H1 (cell line): ENCODE measurements at regions not wholly inside any gene's neighbourhood (a gene's known extent, or its start where the extent isn't known, plus 50 kb on each side); places are given as distances from the start of the nearest gene placed in this dataset.

Source experiments
- CTCF ChIA-PET: fragments of 300-600 bp; sonication (Branson Sonifier 250); formaldehyde crosslinking; loops from one replicate; lab custom pipeline; 2021; ENCODE audit not compliant: partially characterized antibody; lab: Charles Lee
- POLR2A ChIA-PET: fragments of 300-600 bp; sonication (Branson Sonifier 250); formaldehyde crosslinking; loops from one replicate; lab custom pipeline; 2021; ENCODE audit warnings: inconsistent platforms; ENCODE audit not compliant: partially characterized antibody; lab: Charles Lee
- DNase-seq, 2 experiments: peaks; one replicate each; pipeline versions ENCODE4 v3.0.0 to v3.0.0-alpha.2; 2010 to 2022; ENCODE audit warnings: low spot score in 2 of 2, low read depth in 1 of 2, mixed read lengths in 1 of 2
- FAIRE-seq: peaks from 2 replicates; lab custom pipeline; 2011; peaks lifted over from hg19 to GRCh38; lab: Jason Lieb, UNC
- H2AFZ ChIP-seq: 2 replicates; pipeline ENCODE4 v1.8.1; 2012; ENCODE audit warnings: low read length, inconsistent platforms
- H2AK5ac ChIP-seq: 2 replicates; pipeline ENCODE4 v1.6.1; 2013; ENCODE audit warnings: low read depth, low read length
- H2BK120ac ChIP-seq: replicated peaks from 2 replicates; pipeline ENCODE3; 2013; ENCODE audit warnings: low read depth, low read length, inconsistent platforms
- H2BK12ac ChIP-seq: 2 replicates; pipeline ENCODE4 v1.6.1; 2013; ENCODE audit warnings: low read depth, low read length
- H2BK15ac ChIP-seq: 2 replicates; pipeline ENCODE4 v1.6.1; 2013; ENCODE audit warnings: low read length
- H2BK20ac ChIP-seq: 2 replicates; pipeline ENCODE4 v1.6.1; 2013; ENCODE audit warnings: low read length
- H2BK5ac ChIP-seq: 2 replicates; pipeline ENCODE4 v1.6.1; 2013; ENCODE audit warnings: low read depth, low read length
- H3K14ac ChIP-seq: 2 replicates; pipeline ENCODE4 v1.6.1; 2013; ENCODE audit warnings: inconsistent platforms; ENCODE audit not compliant: insufficient read length
- H3K18ac ChIP-seq: 2 replicates; pipeline ENCODE4 v1.6.1; 2013; ENCODE audit warnings: low read length; ENCODE audit errors: extremely low read depth
- H3K23ac ChIP-seq: 2 replicates; pipeline ENCODE4 v1.6.1; 2013; ENCODE audit warnings: inconsistent platforms; ENCODE audit not compliant: insufficient read length
- H3K23me2 ChIP-seq: 2 replicates; pipeline ENCODE4 v1.6.1; 2013; ENCODE audit warnings: low read depth, low read length
- H3K27ac ChIP-seq: 2 replicates; pipeline ENCODE4 v1.6.1; 2011; ENCODE audit warnings: low read depth, low read length, inconsistent platforms
- H3K27me3 ChIP-seq, 4 experiments: replicated peaks in 1 of 4; 1 replicate in 1 of 4; 2 replicates in 3 of 4; pipeline versions ENCODE4 v1.6.1 to v1.8.1; 2011 to 2013; ENCODE audit warnings: low read length in 3 of 4, mild to moderate bottlenecking in 3 of 4, inconsistent platforms in 2 of 4, mixed read lengths in 2 of 4, moderate library complexity in 1 of 4; ENCODE audit not compliant: control insufficient read depth in 3 of 4, insufficient read depth in 3 of 4; ENCODE audit errors: extremely low read depth in 1 of 4
- H3K36me3 ChIP-seq, 4 experiments: 2 replicates each; pipeline versions ENCODE4 v1.6.1 to v1.8.1; 2011 to 2013; ENCODE audit warnings: mild to moderate bottlenecking in 4 of 4, low read length in 3 of 4, moderate library complexity in 2 of 4, control low read depth in 1 of 4, inconsistent platforms in 1 of 4; ENCODE audit not compliant: insufficient read depth in 4 of 4, control insufficient read depth in 2 of 4
- H3K4ac ChIP-seq: replicated peaks from 2 replicates; pipeline ENCODE3; 2013; ENCODE audit warnings: low read length, low read depth, mixed read lengths, inconsistent platforms; ENCODE audit not compliant: insufficient read length
- H3K4me1 ChIP-seq, 4 experiments: replicated peaks in 1 of 4; 1 replicate in 1 of 4; 2 replicates in 3 of 4; pipeline versions ENCODE4 v1.6.1 to v1.8.1; 2011 to 2013; ENCODE audit warnings: low read length in 3 of 4, inconsistent platforms in 2 of 4, mixed read lengths in 1 of 4; ENCODE audit not compliant: insufficient read depth in 4 of 4, control insufficient read depth in 3 of 4
- H3K4me2 ChIP-seq, 2 experiments: 2 replicates each; pipeline versions ENCODE4 v1.6.1 to v1.8.1; 2011 to 2013; ENCODE audit warnings: low read depth in 2 of 2, low read length in 2 of 2, control low read depth in 1 of 2, inconsistent platforms in 1 of 2, mild to moderate bottlenecking in 1 of 2; ENCODE audit not compliant: insufficient read depth in 1 of 2
- H3K4me3 ChIP-seq, 4 experiments: fragments of 200-600, 300-600 bp in 1 of 4; sonication (generic), shearing (Covaris generic), sonication (Bioruptor Twin) in 1 of 4; 2 replicates each; pipeline versions ENCODE4 v1.5.1 to v1.8.1; 2011 to 2016; ENCODE audit warnings: low read length in 4 of 4, low read depth in 3 of 4, control low read depth in 2 of 4, inconsistent platforms in 2 of 4, mild to moderate bottlenecking in 2 of 4, mixed read lengths in 1 of 4, moderate library complexity in 1 of 4; ENCODE audit not compliant: insufficient read depth in 2 of 4; ENCODE audit errors: extremely low read depth in 1 of 4
- H3K56ac ChIP-seq: replicated peaks from 2 replicates; pipeline ENCODE3; 2013; ENCODE audit warnings: low read depth, mild to moderate bottlenecking, mixed read lengths, low read length, inconsistent platforms; ENCODE audit not compliant: insufficient read length
- H3K79me1 ChIP-seq: 2 replicates; pipeline ENCODE4 v1.6.1; 2013; ENCODE audit warnings: low read depth, low read length, control low read depth
- H3K79me2 ChIP-seq, 2 experiments: 2 replicates each; pipeline versions ENCODE4 v1.6.1 to v1.8.1; 2012 to 2013; ENCODE audit warnings: low read length in 2 of 2, mild to moderate bottlenecking in 2 of 2, inconsistent platforms in 1 of 2; ENCODE audit not compliant: insufficient read depth in 2 of 2, control insufficient read depth in 1 of 2
- H3K9ac ChIP-seq, 4 experiments: replicated peaks in 1 of 4; 1 replicate in 1 of 4; 2 replicates in 3 of 4; pipeline versions ENCODE4 v1.6.1 to v1.8.1; 2011 to 2013; ENCODE audit warnings: low read depth in 3 of 4, low read length in 3 of 4, control low read depth in 2 of 4, mild to moderate bottlenecking in 2 of 4, moderate library complexity in 2 of 4, inconsistent platforms in 1 of 4; ENCODE audit errors: extremely low read depth in 1 of 4
- H3K9me3 ChIP-seq, 2 experiments: 2 replicates each; pipeline versions ENCODE4 v1.6.1 to v1.8.1; 2012 to 2013; ENCODE audit warnings: mild to moderate bottlenecking in 2 of 2, moderate library complexity in 2 of 2, control low read depth in 1 of 2, inconsistent platforms in 1 of 2, low read depth in 1 of 2, low read length in 1 of 2, mixed read lengths in 1 of 2; ENCODE audit not compliant: insufficient read depth in 2 of 2
- H4K20me1 ChIP-seq, 2 experiments: replicated peaks in 1 of 2; 2 replicates each; pipeline versions ENCODE3 to v1.8.1; 2011 to 2013; ENCODE audit warnings: inconsistent platforms in 2 of 2, low read length in 2 of 2, mild to moderate bottlenecking in 1 of 2; ENCODE audit not compliant: insufficient read depth in 2 of 2, control insufficient read depth in 1 of 2
- H4K5ac ChIP-seq: 2 replicates; pipeline ENCODE4 v1.6.1; 2013; ENCODE audit warnings: low read length, low read depth, mixed read lengths, inconsistent platforms; ENCODE audit not compliant: insufficient read length
- H4K8ac ChIP-seq: 2 replicates; pipeline ENCODE4 v1.8.0; 2013; ENCODE audit warnings: mild to moderate bottlenecking, moderate library complexity, low read length, inconsistent platforms; ENCODE audit not compliant: insufficient read depth; ENCODE audit errors: extremely low read depth
- H4K91ac ChIP-seq: replicated peaks from 2 replicates; pipeline ENCODE3; 2013; ENCODE audit warnings: low read length, mixed read lengths, inconsistent platforms; ENCODE audit not compliant: insufficient read length
- BRCA1 ChIP-seq: IDR thresholded peaks from 2 replicates; pipeline ENCODE4 v1.6.1; 2012; ENCODE audit warnings: low read depth, low read length, improper control_type of control experiment
- GABPA ChIP-seq: IDR thresholded peaks from 2 replicates; pipeline ENCODE4 v1.6.1; 2011; ENCODE audit warnings: mild to moderate bottlenecking, low read length, moderate library complexity, borderline replicate concordance; ENCODE audit not compliant: insufficient read depth
- POLR2A ChIP-seq, 2 experiments: IDR thresholded peaks; 1 replicate in 1 of 2; 2 replicates in 1 of 2; pipeline ENCODE4 v1.6.1; 2011; ENCODE audit warnings: low read depth in 2 of 2, low read length in 2 of 2, mild to moderate bottlenecking in 2 of 2; ENCODE audit errors: control extremely low read depth in 1 of 2
- WGBS, 2 experiments: shearing (Covaris generic) in 1 of 2; methylation state at CpG; one replicate each; pipeline versions ENCODE4 v1.1.6 to v1.1.7; 2013 to 2015; ENCODE audit warnings: low lambda C conversion rate in 2 of 2, mixed read lengths in 2 of 2, inconsistent platforms in 1 of 2, low coverage in 1 of 2, missing lambda C conversion rate in 1 of 2; ENCODE audit not compliant: insufficient replicate concordance in 2 of 2, insufficient coverage in 1 of 2, insufficient read length in 1 of 2; ENCODE audit errors: extremely low coverage in 1 of 2, missing lambda C conversion rate in 1 of 2; 5-methylcytosine and 5-hydroxymethylcytosine counted together

GRCh38 chr11:93969925-93970922 is 50.9 kb upstream of the HEPHL1 start:
- Histone ChIP-seq H3K14ac (no peak overlapping the region), H3K4me3 (no peak overlapping the region), H3K9ac (no peak overlapping the region), H3K18ac (no peak overlapping the region), H3K4ac (no peak overlapping the region), H3K23ac (no peak overlapping the region), H3K9me3 (0 out of 4 replicates have a peak, but pooled peaks cover 0 to 2% of the 10 kb centered on the region in 2 experiments), H2BK5ac (no peak overlapping the region), H2AK5ac (no peak overlapping the region), H4K5ac (no peak overlapping the region), H3K27me3 (no peaks in the 10 kb centered on the region), H3K4me1 (0 out of 7 replicates have a peak, but pooled peaks cover 0 to 2% (median 0%) of the 10 kb centered on the region in 4 experiments), H3K4me2 (no peak overlapping the region), H3K79me1 (no peaks in the 10 kb centered on the region), H4K20me1 (no peaks in the 10 kb centered on the region), H3K56ac (no peak overlapping the region), H3K79me2 (no peaks in the 10 kb centered on the region), H3K27ac (no peak overlapping the region), H3K23me2 (peaks cover under 1% of the 10 kb centered on the region; the same call in 1 of the 2 replicates), H4K8ac (no peak overlapping the region), H2AFZ (no peak overlapping the region), H2BK120ac (no peak overlapping the region), H2BK20ac (no peak overlapping the region), H2BK12ac (no peak overlapping the region), H2BK15ac (no peak overlapping the region), H3K36me3 (no peaks in the 10 kb centered on the region), H4K91ac (no peak overlapping the region)
- no peak for TF ChIP-seq POLR2A (IDR thresholded peaks at IDR 0.05; ENCODE audit: control extremely low read depth in 1 of 2, low read depth in 2 of 2, low read length in 2 of 2)
- TF ChIP-seq BRCA1, result no peak
- no peak for TF ChIP-seq GABPA
- DNase-seq (no peak), FAIRE-seq (no peak)
- WGBS, 2 experiments, result 91% methylated on average over 10 of the region's 10 CpGs; no CpG with 5 or more reads in 1 of the 2 experiments
- ChIA-PET POLR2A (no interaction called here), CTCF (no interaction called here)
